SK-N-SH (cell line): ENCODE measurements at regions not wholly inside any gene's neighbourhood (a gene's known extent, or its start where the extent isn't known, plus 50 kb on each side); places are given as distances from the start of the nearest gene placed in this dataset.

ENCODE experiments used
- CHD2 ChIP-seq: fragments of 150-350 bp; IDR thresholded peaks from 2 replicates; pipeline ENCODE4 v1.6.1; 2018; ENCODE audit warnings: low read length; ENCODE audit not compliant: partially characterized antibody
- EP300 ChIP-seq, 2 experiments: IDR thresholded peaks; 2 replicates each; pipeline versions ENCODE4 v1.4.0 to v1.6.1; 2012; ENCODE audit warnings: borderline replicate concordance in 1 of 2, low read depth in 1 of 2, low read length in 1 of 2
- EZH2phosphoT487 ChIP-seq: fragments of 200-600 bp; sonication (generic); IDR thresholded peaks from 2 replicates; pipeline ENCODE4 v1.6.1; 2017; ENCODE audit warnings: low read depth, mixed run types, mild to moderate bottlenecking, antibody characterized with exemption, moderate library complexity, borderline replicate concordance
- GATA2 ChIP-seq: sonication (generic); formaldehyde crosslinking; IDR thresholded peaks from 2 replicates; pipeline ENCODE4 v1.5.0; 2020; ENCODE audit warnings: mild to moderate bottlenecking, missing genetic modification reagents
- NRF1 ChIP-seq: IDR thresholded peaks from 2 replicates; pipeline ENCODE4 v1.6.1; 2012; ENCODE audit warnings: low read depth, mild to moderate bottlenecking, low read length
- POLR2AphosphoS5 ChIP-seq: IDR thresholded peaks from 2 replicates; pipeline ENCODE4 v1.6.1; 2012; ENCODE audit warnings: low read depth, low read length
- RAD21 ChIP-seq: IDR thresholded peaks from 2 replicates; pipeline ENCODE4 v1.6.1; 2012; ENCODE audit warnings: mild to moderate bottlenecking, low read length
- SIN3A ChIP-seq: IDR thresholded peaks from 2 replicates; pipeline ENCODE4 v1.6.1; 2012; ENCODE audit warnings: low read depth, mild to moderate bottlenecking, low read length, moderate library complexity, borderline replicate concordance
- TAF1 ChIP-seq: IDR thresholded peaks from 2 replicates; pipeline ENCODE4 v1.6.1; 2012; ENCODE audit warnings: low read depth, mild to moderate bottlenecking, low read length, moderate library complexity, borderline replicate concordance
- TCF12 ChIP-seq: IDR thresholded peaks from 2 replicates; pipeline ENCODE4 v1.4.0; 2012
- TEAD4 ChIP-seq: IDR thresholded peaks from 2 replicates; pipeline ENCODE4 v1.4.0; 2012; ENCODE audit warnings: mild to moderate bottlenecking, borderline replicate concordance; ENCODE audit not compliant: insufficient read depth
- TF ChIP-seq, protein P1 (sequence below): fragments of 200-600 bp; sonication (generic); IDR thresholded peaks from 2 replicates; pipeline ENCODE4 v1.6.1; 2017; ENCODE audit warnings: antibody characterized with exemption, mild to moderate bottlenecking, moderate library complexity

DNA sequence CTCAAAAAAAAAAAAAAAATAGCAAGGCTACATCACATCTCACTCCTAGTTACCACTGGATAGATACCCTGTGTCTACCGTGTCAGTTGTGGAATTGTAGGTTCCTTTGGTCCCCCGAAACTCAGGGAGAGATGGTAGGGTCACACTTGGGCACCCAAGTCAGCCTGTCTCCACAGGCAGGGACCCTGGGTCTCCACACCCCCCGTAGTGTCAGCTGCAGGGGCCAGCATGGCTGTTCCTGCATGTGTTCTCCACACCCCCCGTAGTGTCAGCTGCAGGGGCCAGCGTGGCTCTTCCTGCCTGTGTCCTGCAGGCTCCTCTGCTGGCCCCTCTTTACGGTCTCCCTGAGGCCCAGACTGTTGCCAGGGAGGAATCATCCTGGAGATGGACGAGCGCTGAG is 282.1 kb downstream of the BRD1 start:
- TF ChIP-seq EZH2phosphoT487 = no peak
- no peak for TF ChIP-seq TCF12
- no peak for TF ChIP-seq POLR2AphosphoS5
- TF ChIP-seq, protein P1, sequence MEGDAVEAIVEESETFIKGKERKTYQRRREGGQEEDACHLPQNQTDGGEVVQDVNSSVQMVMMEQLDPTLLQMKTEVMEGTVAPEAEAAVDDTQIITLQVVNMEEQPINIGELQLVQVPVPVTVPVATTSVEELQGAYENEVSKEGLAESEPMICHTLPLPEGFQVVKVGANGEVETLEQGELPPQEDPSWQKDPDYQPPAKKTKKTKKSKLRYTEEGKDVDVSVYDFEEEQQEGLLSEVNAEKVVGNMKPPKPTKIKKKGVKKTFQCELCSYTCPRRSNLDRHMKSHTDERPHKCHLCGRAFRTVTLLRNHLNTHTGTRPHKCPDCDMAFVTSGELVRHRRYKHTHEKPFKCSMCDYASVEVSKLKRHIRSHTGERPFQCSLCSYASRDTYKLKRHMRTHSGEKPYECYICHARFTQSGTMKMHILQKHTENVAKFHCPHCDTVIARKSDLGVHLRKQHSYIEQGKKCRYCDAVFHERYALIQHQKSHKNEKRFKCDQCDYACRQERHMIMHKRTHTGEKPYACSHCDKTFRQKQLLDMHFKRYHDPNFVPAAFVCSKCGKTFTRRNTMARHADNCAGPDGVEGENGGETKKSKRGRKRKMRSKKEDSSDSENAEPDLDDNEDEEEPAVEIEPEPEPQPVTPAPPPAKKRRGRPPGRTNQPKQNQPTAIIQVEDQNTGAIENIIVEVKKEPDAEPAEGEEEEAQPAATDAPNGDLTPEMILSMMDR = no peak
- no peak for TF ChIP-seq TEAD4
- TF ChIP-seq CHD2 = no peak
- no peak for TF ChIP-seq TAF1
- TF ChIP-seq RAD21 = no peak
- TF ChIP-seq NRF1 = no peak
- no peak for TF ChIP-seq GATA2 (CRISPR knock-in tag)
- no peak for TF ChIP-seq EP300 (IDR thresholded peaks at IDR 0.05; ENCODE audit: borderline replicate concordance in 1 of 2, low read depth in 1 of 2, low read length in 1 of 2)
- TF ChIP-seq SIN3A = no peak
